HFF-Myc (cell line): ENCODE measurements at regions not wholly inside any gene's neighbourhood (a gene's known extent, or its start where the extent isn't known, plus 50 kb on each side); places are given as distances from the start of the nearest gene placed in this dataset.

Experiments
- DNase-seq: peaks from one replicate; pipeline ENCODE4 v3.0.0-alpha.2; 2011; ENCODE audit warnings: low read depth; ENCODE audit errors: extremely low read depth
- H3K4me3 ChIP-seq: replicated peaks from 2 replicates; pipeline ENCODE4 v1.5.1; 2011; ENCODE audit warnings: low read depth, mild to moderate bottlenecking, control low read depth, low read length
- CTCF ChIP-seq: IDR thresholded peaks from 2 replicates; pipeline ENCODE4 v1.5.1; 2012; ENCODE audit warnings: mild to moderate bottlenecking, low read depth, low read length, control low read depth; ENCODE audit errors: missing control alignments

- H3K4me3 ChIP-seq, result no peak overlapping the region
- TF ChIP-seq CTCF, result no peak
- no peak for DNase-seq
These were observed 65.8 kb downstream of the RESF1 start for GRCh38 chr12:32024884-32025592.

- DNase-seq, result no peak
- no peak for TF ChIP-seq CTCF
- no peak overlapping the region for H3K4me3 ChIP-seq
These were observed 66.7 kb downstream of the RESF1 start for GRCh38 chr12:32025906-32026305.

DNA sequence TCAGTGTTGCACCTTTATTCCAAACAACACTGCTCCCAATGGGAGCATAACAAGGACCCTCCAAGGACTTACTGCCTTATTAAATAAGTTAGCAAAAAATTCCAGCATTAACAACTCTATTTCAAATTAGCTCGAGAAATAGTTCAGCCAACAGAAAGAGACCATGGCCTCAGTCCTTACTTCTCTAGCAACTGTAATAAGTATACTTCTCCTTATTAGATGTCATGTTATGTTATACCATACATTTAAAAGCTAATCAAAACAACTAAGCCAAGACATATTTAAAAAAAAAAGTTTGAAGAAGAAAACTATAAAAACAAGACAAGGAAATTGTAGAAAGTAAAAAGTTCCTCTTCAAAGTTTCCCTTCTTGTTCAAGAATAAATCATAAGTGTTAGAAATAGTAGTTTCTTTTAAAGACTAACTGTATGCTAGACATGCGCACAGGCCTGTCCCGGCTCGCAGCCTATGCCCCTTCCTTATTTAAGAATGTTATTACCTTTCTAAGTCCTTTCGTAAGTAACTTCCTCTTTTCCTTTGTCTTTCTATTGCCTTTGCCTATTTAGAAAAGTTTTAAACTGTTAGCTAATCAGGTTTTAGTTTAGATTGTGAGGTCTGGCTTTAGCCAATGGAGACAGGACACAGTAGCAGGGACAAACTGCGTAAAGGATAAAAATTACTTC lies 68.6 kb downstream of the RESF1 start:
- DNase-seq, result no peak
- TF ChIP-seq CTCF, result no peak
- H3K4me3 ChIP-seq, result no peak overlapping the region

- no peak for DNase-seq
- TF ChIP-seq CTCF, result no peak
- H3K4me3 ChIP-seq, result no peak overlapping the region
These were observed 70.9 kb downstream of the RESF1 start for GRCh38 chr12:32030151-32030550.

- DNase-seq, result no peak
- TF ChIP-seq CTCF, result no peak
- no peak overlapping the region for H3K4me3 ChIP-seq
These were observed 71.5 kb downstream of the RESF1 start for GRCh38 chr12:32030676-32031075.

DNA sequence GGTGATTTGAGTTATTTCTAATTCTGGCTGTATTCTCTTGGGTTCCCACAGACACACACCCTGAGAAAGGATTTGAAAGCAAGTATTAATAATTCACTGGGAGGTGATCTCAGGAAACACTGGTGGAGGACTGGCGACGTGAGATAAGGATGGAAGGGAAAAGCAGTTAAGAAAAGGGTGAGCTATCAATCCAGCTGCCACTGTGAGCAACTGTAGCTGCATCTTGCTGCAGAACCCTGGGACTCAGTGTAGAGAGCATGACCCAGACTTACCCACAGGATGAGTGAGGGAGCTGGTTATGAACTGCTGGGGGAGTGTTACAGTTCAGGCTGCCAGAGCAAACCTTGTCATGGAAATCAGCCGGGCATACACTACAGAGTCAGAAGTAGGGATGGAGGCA lies 71.9 kb downstream of the RESF1 start:
- TF ChIP-seq CTCF, result no peak
- H3K4me3 ChIP-seq, result no peak overlapping the region
- DNase-seq, result no peak
